Lower leg skin (tissue), 4 donors: ENCODE measurements at regions not wholly inside any gene's neighbourhood (a gene's known extent, or its start where the extent isn't known, plus 50 kb on each side); places are given as distances from the start of the nearest gene placed in this dataset.

Experiments used
- DNase-seq, 2 donors: peaks; one replicate each; pipeline ENCODE4 v3.0.0-alpha.2; 2019; ENCODE audit warnings: low spot score in 2 of 2
- H3K4me3 ChIP-seq: fragments of 200-600 bp; sonication (generic); 2 replicates; pipeline ENCODE4 v1.5.1; 2017; ENCODE audit warnings: mild to moderate bottlenecking, low read depth; ENCODE audit not compliant: poor library complexity, severe bottlenecking
- CTCF ChIP-seq, 3 donors: fragments of 450-650 bp; IDR thresholded peaks; one replicate each; pipeline ENCODE4 v1.5.1; 2016; ENCODE audit warnings: antibody characterized with exemption in 3 of 3, mild to moderate bottlenecking in 3 of 3, moderate library complexity in 2 of 3
- POLR2A ChIP-seq, 2 donors: fragments of 450-650 bp; IDR thresholded peaks; one replicate each; pipeline ENCODE4 v1.6.1; 2016 to 2017; ENCODE audit warnings: antibody characterized with exemption in 2 of 2, mild to moderate bottlenecking in 1 of 2, moderate library complexity in 1 of 2
- WGBS, 2 donors: methylation state at CpG; one replicate each; pipeline ENCODE4 v1.1.5; 2018; 5-methylcytosine and 5-hydroxymethylcytosine counted together
- intact Hi-C: fragments of 100-400 bp; cut with DNase I; formaldehyde crosslinking; loops from one replicate; pipeline ENCODE4 v1.15.0; 2023; ENCODE audit warnings: low total_unique reads

- TF ChIP-seq POLR2A (IDR thresholded peaks at IDR 0.05): no peak
- TF ChIP-seq CTCF (IDR thresholded peaks at IDR 0.05): no peak
- WGBS, 2 donors: 33 to 36% methylated on average over 1 of the region's 1 CpG
- intact Hi-C loops: no loop called here
- no peak overlapping the region for H3K4me3 ChIP-seq
- no peak for DNase-seq
These were observed 523.0 kb downstream of the METTL15 start for GRCh38 chr11:28631148-28631547.

GRCh38 chr11:28629235-28629634, 521.0 kb downstream of the METTL15 start:
- intact Hi-C loops: no loop called here
- TF ChIP-seq CTCF (IDR thresholded peaks at IDR 0.05) (no peak), POLR2A (IDR thresholded peaks at IDR 0.05) (no peak)
- no peak overlapping the region for H3K4me3 ChIP-seq
- WGBS, 2 donors: 88 to 90% methylated on average over 3 of the region's 3 CpGs
- no peak for DNase-seq

- intact Hi-C loops: no loop called here
- H3K4me3 ChIP-seq: no peak overlapping the region
- TF ChIP-seq POLR2A (IDR thresholded peaks at IDR 0.05) (no peak), CTCF (IDR thresholded peaks at IDR 0.05) (no peak)
- no peak for DNase-seq
- 75 to 78% methylated on average over 4 of the region's 4 CpGs for WGBS, 2 donors
These were observed 520.2 kb downstream of the METTL15 start for GRCh38 chr11:28628412-28628811.

- no peak for TF ChIP-seq CTCF (IDR thresholded peaks at IDR 0.05)
- 86 to 88% methylated on average over 1 of the region's 1 CpG for WGBS, 2 donors
- no peak for DNase-seq
- H3K4me3 ChIP-seq: no peak overlapping the region
- intact Hi-C loops: no loop called here
These were observed 519.6 kb downstream of the METTL15 start for GRCh38 chr11:28627690-28628255.

- intact Hi-C loops: no loop called here
- TF ChIP-seq POLR2A (IDR thresholded peaks at IDR 0.05) (no peak), CTCF (IDR thresholded peaks at IDR 0.05) (no peak)
- DNase-seq: no peak
- H3K4me3 ChIP-seq: no peak overlapping the region
These were observed 517.3 kb downstream of the METTL15 start for GRCh38 chr11:28625532-28625931.

- H3K4me3 ChIP-seq: no peak overlapping the region
- no peak for DNase-seq
- 38 to 51% methylated on average over 8 of the region's 8 CpGs for WGBS, 2 donors
- intact Hi-C loops: no loop called here
- TF ChIP-seq CTCF (IDR thresholded peaks at IDR 0.05) (no peak), POLR2A (IDR thresholded peaks at IDR 0.05) (no peak)
These were observed 513.6 kb downstream of the METTL15 start for GRCh38 chr11:28621753-28622152.
